RCC 7860 (cell line): ENCODE measurements at regions not wholly inside any gene's neighbourhood (a gene's known extent, or its start where the extent isn't known, plus 50 kb on each side); places are given as distances from the start of the nearest gene placed in this dataset.
"Not testable (repeated sequence)": the region's sequence is repeated elsewhere in the genome, so short reads cannot be mapped to it uniquely, and the experiment has no call there.

Source experiments
- DNase-seq: peaks from one replicate; pipeline ENCODE4 v3.0.0-alpha.2; 2015; ENCODE audit warnings: low spot score
- FAIRE-seq: peaks from 2 replicates; lab custom pipeline; 2012; peaks lifted over from hg19 to GRCh38; lab: Jason Lieb, UNC

DNA sequence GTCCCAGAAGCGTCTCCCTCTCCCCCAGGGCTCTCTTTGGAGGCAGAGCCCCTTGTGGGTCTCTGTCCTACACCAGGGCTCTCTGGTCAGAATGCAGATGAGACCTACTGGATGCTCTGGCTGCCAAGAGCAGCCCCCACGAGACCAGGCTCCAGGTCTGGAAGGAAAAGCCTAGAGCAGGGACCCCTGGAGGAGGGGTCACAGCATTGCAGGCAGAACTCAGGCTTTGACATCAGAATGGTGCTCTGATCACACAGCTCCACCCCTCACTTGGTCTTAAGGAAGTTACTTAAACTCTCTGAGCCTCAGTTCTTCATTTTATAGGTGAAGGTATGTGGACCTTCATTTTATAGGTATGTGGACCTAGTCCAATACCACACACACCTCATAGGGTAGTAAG is 83.1 kb downstream of the ARL6IP4 start:
- FAIRE-seq (no peak), DNase-seq (no peak)

DNA sequence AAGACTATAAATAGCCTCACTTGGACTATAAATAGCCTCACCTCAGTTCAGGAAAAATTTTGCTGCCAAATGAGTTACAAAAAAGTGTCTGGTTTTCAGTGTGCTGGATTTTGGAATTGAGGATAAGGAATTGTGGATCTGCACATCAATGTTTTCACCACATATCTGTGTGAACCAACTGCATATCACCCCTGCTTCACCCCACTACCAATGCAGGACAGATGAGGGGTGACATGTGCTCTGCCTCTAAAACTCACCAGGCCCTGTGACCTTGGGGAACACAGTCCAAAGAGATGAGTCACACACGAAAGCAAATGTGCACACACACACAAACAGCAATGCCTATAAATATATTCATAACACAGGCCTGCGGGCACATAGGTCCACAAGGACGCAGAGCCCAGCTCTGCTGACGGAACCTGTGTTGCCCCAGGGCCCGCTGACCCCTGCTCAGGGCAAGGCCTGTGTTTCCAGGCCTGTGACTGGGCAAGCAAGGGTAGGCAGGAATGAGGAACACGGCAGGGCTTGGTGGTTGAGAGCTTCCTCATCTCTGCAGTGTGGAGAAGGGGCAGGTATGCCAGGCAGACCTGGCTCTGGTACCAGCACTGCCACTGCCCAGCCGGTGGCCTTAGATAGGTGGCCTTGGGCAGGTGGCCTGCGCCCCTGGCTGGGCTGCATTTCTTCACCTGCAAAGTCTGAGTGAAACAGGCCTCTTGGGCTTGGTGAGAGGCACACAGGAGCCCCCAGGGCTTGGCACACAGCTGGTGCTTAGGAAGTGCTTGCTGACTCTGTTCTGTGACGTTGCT is 82.4 kb downstream of the ARL6IP4 start:
- DNase-seq (no peak), FAIRE-seq (no peak)

DNA sequence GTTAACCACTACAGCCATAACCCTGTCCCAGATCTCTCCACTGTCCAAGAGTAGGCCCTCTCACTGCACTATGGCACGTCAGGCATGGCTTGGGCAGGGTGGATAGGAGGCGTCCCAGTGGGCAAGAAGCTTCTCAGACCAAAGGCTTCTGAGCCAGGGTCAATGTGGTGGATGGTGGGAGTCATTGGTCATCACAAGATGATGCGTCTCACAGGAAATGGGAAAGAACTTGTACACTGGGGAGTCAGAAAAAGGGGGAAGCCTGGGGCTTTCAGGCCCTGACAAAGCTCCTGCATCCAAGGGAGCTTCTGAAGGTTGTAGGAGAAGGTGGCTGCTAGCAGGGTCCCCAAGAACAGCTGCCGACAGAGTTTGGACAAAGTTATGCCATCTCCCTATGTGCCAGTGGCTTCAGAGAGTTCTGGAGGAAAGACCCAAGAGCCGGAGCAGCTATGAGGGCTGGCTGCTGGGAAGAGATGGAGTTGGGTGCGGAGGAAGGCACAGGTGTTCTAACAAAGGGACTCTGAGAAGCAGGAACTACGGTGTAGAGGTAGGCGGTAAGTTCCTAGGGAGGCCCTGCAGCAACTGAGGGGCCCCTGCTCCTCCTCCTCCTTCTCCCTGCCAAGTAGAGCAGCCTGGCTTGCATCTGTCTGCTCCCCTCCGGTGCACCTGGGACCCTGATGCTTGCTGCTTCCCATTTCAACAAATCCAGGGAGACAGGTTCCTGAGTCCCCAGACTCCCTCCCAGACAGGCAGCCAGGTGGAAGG is 81.1 kb downstream of the ARL6IP4 start:
- FAIRE-seq: no peak
- DNase-seq: no peak

DNA sequence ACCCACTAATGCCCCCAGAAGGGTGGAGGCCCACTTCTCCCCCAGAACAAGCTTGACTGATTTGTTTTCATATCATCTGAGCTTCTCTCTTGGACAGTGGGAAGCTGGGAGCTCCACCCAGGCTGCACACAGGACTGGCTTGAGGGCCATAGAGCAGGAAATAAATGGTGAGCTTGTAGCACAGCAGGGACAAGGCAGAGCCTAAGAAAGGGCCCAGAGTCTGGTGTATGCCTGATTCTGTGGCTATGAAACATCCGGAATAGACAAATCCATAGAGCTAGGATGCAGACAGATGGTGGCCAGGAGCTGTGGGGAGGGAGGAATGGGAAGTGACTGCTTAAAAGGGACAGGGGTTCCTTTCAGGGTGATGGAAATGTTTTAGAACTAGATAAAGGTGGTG is 79.0 kb downstream of the ARL6IP4 start:
- DNase-seq: no peak

DNA sequence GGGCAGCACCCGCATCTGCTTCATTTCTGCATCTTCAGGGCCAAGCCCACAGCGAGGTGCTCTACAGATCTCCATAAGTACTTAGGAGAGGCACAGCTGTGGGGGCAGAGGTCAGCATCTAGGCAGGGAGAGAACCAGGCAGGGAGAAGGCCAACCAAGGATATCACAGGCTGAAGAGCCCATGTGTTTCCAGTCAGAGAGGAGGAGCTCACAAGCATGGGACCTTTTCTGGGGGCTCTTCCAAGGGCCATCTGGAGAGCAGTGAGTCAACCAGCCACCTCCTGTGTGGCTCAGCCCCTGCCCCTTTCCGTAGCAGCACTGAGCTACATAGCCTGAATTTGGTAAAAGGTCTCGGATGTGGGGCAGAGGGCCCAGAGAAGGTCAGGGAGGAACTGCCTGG is 78.5 kb downstream of the ARL6IP4 start:
- DNase-seq (no peak), FAIRE-seq (no peak)

More for the DNA sequence above, 79.0 kb downstream of the ARL6IP4 start:
- FAIRE-seq: no peak

DNA sequence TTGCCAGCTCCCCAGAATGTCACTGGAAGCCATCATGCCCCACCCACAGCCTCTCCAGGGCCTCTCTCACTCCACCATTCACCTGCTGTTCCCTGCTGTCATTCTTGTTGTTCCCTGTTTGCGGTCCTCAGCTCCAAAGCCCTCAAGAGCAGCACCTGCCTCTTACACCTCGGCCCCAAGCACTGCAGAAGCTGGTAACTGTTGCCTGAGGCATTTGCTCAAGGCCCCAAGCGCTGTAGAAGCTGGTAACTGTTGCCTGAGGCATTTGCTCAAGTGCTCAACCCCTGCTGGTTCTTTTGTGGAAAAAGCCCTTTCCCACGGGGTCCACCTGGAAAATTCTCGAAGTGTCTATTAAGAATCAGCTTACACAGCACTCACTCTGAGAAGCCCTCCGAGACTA is 78.0 kb downstream of the ARL6IP4 start:
- FAIRE-seq: no peak
- DNase-seq: no peak

DNA sequence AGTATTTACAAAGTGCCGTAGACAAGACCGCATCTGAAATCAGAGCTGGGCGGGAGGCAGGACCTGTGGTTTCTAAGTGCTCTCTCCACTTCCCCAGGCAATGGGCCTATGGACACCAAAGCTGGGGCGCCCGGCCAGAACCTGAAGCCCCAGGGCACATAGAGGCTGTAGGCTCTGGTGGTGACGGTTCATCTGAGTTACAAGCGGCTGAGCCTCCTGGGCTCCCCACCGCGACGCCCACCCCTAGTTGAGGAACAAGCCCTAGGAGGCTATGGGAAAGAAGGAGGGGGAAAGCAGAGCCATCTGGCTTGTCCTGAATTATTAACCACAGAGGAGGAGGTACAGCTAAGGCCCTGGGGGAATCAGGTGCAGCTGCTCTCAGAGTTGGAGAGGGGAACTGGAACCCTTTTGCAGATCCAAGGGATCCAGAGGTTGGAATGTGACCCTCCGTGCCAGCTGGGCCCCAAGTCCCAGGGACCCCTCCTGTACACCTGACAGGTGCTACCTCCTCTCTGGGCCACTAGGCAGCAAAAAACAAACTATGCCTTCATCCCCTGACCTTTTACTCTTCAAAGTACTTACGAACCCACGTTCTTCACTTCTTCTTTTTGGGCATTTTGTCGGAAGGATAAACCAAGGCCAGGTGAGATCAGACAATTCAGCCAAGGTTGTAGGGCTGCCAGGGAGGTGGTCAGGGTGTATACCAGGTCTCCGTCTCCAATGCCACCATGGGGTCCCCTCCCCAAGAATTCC is 77.2 kb downstream of the ARL6IP4 start:
- DNase-seq: no peak
- FAIRE-seq: no peak

DNA sequence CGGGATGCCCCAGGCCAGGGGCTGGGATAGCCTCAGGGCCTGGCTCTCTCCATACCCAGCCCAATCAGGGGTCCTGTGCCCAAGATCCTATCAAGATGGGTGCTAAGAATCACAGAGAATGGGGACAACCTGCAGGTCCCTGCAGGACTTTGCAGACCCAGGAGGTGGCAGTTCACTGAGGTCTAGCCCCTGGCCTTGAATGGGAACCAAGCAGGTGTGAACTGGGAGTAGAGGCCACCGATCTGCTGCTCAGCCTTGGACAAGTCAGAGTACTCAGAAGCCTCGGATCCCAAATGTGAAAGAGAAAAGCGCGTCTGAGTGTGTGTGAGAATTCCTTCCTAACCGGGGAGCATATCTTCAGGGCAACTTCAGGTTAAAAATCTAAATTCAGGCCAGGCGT is 76.2 kb downstream of the ARL6IP4 start:
- FAIRE-seq: no peak

DNA sequence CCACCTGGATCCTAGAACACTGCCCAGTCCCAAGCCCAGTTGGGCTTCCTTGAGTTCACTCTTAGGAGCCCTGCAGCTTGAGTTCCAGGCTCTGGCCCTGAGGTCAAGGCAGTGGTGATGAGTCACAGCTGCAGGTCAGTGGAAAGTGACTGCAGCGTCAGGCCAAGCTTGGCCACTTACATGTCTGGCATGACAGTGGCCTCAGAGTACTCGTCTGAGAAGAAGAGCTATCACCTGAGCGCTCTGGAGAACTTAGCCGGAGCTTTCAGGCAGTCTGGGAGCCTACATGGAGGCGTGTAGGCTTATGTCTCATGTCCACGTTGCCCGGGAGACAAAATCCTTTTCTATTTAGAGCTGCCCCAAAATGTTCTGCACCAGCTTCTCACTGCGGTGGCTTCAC is 75.6 kb downstream of the ARL6IP4 start:
- peak; percentile 65 for FAIRE-seq
- DNase-seq: peak; percentile 61

More for the DNA sequence above, 76.2 kb downstream of the ARL6IP4 start:
- DNase-seq: no peak

DNA sequence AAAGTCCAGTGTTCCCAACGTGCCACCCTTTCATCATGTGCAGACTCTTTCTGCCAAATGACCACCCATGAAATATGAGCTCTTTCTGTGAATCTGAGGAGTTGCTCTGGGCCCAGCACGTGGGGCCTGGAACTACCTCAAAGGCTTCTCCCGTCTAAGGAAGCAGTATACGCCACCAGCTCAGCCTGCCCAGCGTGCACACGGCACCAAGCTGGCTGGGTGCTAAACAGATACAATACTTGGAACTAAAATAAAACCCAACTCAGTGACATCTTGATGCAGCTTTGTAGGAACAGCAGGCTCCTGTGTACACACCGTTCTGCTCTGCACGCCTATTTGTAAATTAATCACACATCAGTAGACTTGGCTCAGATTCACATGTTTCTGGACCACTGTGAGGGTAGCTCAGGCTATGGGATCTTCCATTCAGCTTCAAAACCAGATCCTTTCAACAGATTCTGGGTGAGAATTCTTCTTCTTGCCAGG is 74.8 kb downstream of the ARL6IP4 start:
- no peak for FAIRE-seq
- no peak for DNase-seq

DNA sequence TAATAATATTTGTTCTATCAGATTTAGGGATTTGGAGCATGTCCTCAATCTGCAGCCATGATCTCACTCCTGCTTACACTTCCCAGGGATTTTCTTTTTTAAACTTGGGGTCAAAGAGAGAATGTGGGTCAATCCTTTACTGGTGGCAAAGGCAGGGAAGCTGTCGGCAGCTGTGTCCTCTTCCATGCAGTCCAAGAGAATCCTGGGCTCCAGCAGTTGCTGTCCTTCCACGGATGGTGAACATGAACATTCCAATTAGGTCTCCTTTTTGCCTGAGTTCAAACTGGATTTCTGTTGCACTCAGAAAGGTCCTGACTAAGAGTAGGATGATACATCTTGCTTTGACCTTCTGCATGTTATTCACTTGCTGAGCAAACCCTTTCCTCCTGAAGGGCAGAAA is 73.9 kb downstream of the ARL6IP4 start:
- FAIRE-seq (no peak), DNase-seq (no peak)

DNA sequence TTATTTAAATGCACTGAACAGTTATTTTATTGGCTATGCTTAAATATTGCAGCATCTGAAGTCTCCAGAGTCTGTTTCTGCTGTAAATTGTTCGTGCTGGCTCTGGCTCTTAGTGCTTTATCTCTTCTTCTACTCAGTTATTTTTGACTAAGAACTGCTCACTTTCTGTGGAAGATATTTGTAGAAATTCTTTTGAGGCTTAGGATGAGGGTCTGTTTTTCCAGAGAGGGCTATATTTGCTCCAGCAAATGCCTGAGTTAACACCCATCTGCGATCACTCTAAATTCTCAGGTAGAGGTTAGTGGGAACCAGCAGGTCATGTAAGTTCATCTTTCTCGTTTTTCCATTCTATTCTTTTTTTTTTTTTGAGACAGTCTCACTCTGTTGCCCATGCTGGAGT is 71.1 kb downstream of the ARL6IP4 start:
- no peak for DNase-seq
- FAIRE-seq: no peak

DNA sequence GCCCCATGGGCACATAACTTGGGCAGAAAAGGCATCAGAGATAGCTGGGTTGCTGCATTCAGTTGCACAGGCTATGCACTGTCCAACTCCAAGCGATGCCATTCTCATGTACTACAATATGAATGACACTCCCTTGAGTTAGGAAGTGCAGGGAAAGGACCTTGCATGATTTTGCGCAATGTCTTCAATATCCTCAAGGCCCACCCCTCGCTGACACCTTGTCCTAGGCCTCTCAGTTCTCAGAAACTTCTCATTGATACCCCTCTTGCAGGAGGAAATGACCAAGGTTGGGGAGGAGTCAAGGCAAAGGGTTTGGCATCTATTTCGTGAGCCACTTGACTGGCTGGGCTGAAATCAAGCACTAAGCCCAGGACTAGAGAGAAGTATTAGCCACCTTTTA is 70.4 kb downstream of the ARL6IP4 start:
- no peak for FAIRE-seq
- no peak for DNase-seq

DNA sequence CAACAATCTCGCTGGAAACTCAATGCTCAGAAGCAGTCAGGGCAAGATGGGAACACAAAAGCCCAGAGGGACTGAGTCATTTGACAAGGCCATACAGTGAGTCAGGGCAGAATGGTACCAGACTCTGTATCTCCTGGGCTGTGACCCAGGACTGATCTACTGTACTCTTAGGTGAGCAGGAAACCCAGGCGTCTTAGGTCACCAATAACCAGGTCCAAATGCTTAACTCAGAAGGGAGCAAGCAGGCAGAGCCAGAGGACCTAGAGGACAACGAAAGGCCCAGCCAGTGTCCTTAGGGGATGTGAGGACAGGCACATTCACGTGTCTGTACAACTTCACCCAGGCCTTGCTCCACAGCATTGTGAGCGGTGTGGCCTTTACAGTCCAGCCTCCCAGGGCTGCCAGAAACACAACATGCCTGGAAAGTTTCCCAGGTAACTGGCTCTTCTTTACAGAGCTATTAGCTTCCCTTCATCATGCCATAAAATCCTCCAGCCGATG is 69.9 kb downstream of the ARL6IP4 start:
- FAIRE-seq: peak; percentile 65
- peak; percentile 59 for DNase-seq

DNA sequence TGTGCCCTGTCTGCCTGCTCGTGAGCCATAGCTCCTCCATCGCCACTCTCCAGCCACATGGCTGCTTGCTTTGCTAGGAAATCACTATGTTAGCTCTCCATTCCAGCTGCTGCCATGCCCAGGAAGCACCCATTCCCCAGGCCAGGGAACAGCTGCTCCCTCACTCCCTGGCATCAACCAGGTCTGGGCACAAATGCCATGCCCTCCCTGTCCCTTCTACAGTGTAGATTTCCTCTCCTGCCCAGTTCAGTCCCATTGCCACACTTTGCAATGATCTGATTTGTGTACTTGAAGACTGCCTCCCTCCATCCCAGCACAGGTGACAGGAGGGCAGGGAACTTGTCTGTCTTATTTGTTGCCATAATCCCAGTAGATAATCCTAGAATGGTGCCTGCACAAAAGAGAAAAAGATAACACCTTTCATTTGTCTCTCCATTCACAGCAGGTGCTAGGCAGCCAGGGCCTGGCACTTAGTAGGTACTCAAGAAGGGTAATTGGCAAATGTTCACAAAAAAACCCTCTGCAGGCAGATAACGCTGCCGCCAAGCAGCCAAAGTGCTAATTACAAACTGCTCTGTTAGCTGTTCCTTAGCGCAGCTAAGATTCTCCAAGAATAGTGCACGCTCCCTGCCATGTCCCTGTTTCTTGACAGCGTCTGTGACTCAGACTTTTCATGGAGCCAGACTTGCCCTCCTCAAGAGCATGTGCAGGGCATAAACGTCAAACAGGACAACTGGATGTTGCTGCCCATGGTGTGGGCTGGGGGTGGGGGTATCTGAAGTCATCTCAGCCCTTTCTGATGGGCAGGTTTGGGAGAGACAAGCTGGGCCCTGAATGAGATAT is 69.1 kb downstream of the ARL6IP4 start:
- no peak for DNase-seq
- no peak for FAIRE-seq

DNA sequence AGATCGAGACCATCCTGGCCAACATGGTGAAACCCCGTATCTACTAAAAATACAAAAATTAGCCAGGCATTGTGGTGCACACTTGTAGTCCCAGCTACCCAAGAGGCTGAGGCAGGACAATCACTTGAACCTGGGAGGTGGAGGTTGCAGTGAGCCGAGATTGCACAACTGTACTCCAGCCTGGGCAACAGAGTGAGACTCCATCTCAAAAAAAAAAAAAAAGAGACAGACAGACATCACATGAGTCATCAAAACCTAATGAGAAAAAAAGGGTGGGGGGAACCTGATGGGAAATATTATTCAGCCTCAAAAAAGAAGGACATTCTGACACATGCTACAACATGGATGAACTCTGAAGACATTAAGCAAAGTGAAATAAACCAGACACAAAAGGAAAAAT is 67.4 kb downstream of the ARL6IP4 start:
- DNase-seq, FAIRE-seq: not testable (repeated sequence)

DNA sequence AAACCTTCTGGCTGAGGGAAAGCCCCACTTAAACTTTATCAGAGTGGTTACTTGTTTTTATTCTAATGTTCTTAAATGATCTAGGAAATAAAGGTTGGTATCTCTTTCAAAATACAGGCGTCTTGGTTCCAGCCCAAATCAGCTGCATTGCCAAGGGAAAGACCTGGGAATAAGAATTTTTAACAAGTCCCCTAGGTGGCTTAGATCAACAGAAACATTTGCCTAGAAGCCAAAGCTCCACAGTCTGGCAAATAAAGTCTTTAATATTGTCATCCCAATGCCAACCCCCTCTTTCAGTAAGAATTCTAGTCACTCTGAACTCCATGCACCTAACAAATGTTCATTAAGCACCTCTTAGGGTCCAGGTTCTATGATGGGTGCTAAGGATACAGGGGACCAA is 66.8 kb downstream of the ARL6IP4 start:
- no peak for FAIRE-seq
- DNase-seq: no peak

DNA sequence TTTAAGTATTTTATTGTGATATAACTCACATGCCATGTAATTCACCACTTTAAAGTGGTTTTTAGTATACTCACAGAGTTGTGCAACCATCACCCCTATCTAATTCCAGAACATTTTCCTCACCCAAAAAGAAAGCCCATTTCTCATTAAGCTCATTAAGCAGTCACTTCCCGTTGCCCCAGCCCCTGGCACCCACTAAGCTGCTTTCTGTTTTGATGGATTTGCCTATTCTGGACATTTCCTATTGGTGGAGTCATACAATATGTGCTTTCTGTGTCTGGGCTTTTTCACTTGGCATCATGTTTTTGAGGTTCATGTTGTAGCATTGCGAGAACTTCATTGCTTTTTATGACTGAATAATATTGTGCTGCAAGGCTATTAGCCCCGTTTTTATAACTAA is 66.0 kb downstream of the ARL6IP4 start:
- DNase-seq (no peak), FAIRE-seq (no peak)

DNA sequence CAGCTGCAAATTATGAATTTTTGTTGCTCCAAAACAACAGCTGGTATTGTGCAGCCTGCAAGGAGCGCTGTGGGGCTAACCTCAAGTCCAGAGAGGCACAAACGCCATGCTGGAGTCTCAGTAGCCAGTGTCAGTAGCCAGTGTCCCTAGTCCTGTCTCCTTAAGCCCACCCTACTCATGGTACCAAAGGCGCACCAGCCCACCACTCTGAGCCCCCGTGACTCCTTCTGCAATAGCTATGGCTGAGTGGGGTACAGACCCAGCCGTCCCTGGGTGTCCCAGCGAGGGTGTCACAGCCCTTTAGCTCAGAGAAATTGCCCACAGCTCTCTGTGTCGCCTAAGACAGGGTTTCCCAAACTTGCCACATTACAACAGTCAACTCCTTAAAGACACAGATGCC is 65.2 kb downstream of the ARL6IP4 start:
- no peak for DNase-seq
- FAIRE-seq: no peak

DNA sequence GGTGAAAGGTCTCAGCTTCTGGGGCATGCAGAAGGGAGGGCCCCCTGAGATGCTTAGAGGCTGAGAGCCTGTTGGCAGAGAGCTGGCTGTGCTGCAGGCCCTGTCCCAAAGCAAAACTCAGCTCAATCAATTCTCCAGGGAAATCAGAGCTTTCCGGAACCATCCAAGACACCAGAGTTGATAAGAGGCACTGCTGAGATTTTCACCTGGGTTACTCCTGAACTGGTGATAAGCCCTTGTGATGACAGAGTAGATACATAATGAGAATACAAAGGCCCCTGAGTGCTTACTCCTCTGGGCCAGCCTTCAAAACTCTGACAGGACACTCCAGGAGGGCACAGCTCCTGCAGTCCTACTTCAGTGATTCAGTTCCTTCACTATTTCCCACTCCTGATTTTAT is 63.9 kb downstream of the ARL6IP4 start:
- DNase-seq: no peak
- no peak for FAIRE-seq
